Daoy (cell line): ENCODE measurements at regions not wholly inside any gene's neighbourhood (a gene's known extent, or its start where the extent isn't known, plus 50 kb on each side); places are given as distances from the start of the nearest gene placed in this dataset.

Experiments used
- DNase-seq: peaks from one replicate; pipeline ENCODE4 v3.0.0-alpha.2; 2015; ENCODE audit warnings: low read depth

GRCh38 chr6:84417260-84417659, 189.8 kb upstream of the CEP162 start:
- DNase-seq: no peak

- no peak for DNase-seq
Observed at GRCh38 chr6:84416043-84416657, 188.7 kb upstream of the CEP162 start.

GRCh38 chr6:84415517-84415916, 188.1 kb upstream of the CEP162 start:
- no peak for DNase-seq

- no peak for DNase-seq
Observed at GRCh38 chr6:84415068-84415467, 187.6 kb upstream of the CEP162 start.

- no peak for DNase-seq
Observed at GRCh38 chr6:84414531-84414930, 187.1 kb upstream of the CEP162 start.

- peak; percentile 58 for DNase-seq
Observed at GRCh38 chr6:84411060-84411629, 183.7 kb upstream of the CEP162 start.

- no peak for DNase-seq
Observed at GRCh38 chr6:84409911-84410310, 182.5 kb upstream of the CEP162 start.

- DNase-seq: no peak
Observed at GRCh38 chr6:84408028-84408427, 180.6 kb upstream of the CEP162 start.

GRCh38 chr6:84403545-84403944, 176.1 kb upstream of the CEP162 start:
- DNase-seq: no peak

- DNase-seq: no peak
Observed at GRCh38 chr6:84399003-84399402, 171.6 kb upstream of the CEP162 start.

- DNase-seq: no peak
Observed at GRCh38 chr6:84392261-84392660, 164.8 kb upstream of the CEP162 start.

- DNase-seq: no peak
Observed at GRCh38 chr6:84390851-84391250, 163.4 kb upstream of the CEP162 start.

- DNase-seq: no peak
Observed at GRCh38 chr6:84390334-84390733, 162.9 kb upstream of the CEP162 start.

GRCh38 chr6:84379142-84379541, 151.7 kb upstream of the CEP162 start:
- no peak for DNase-seq

- no peak for DNase-seq
Observed at GRCh38 chr6:84372290-84372689, 144.8 kb upstream of the CEP162 start.

GRCh38 chr6:84371681-84372080, 144.2 kb upstream of the CEP162 start:
- no peak for DNase-seq

- no peak for DNase-seq
Observed at GRCh38 chr6:84362193-84362821, 134.9 kb upstream of the CEP162 start.

- DNase-seq: no peak
Observed at GRCh38 chr6:84361372-84362192, 134.1 kb upstream of the CEP162 start.

GRCh38 chr6:84360039-84360438, 132.6 kb upstream of the CEP162 start:
- no peak for DNase-seq

- DNase-seq: peak; percentile 22
Observed at GRCh38 chr6:84358581-84358980, 131.1 kb upstream of the CEP162 start.

GRCh38 chr6:84357631-84358030, 130.2 kb upstream of the CEP162 start:
- DNase-seq: no peak

- no peak for DNase-seq
Observed at GRCh38 chr6:84356907-84357306, 129.5 kb upstream of the CEP162 start.
